ENCODE measurements at regions not wholly inside any gene's neighbourhood (a gene's known extent, or its start where the extent isn't known, plus 50 kb on each side); places are given as distances from the start of the nearest gene placed in this dataset.

GRCh38 chr3:81823882-81824395 lies 62.5 kb upstream of the GBE1 start:
- TF ChIP-seq CTCF (IDR thresholded peaks at IDR 0.05) (no peak), POLR2A (IDR thresholded peaks at IDR 0.05) (no peak)
